Choroid plexus epithelial cell (primary cell): ENCODE measurements at regions not wholly inside any gene's neighbourhood (a gene's known extent, or its start where the extent isn't known, plus 50 kb on each side); places are given as distances from the start of the nearest gene placed in this dataset.

Experiments used
- DNase-seq: peaks from one replicate; pipeline ENCODE4 v3.0.0-alpha.2; 2010; ENCODE audit warnings: low read depth
- H3K4me3 ChIP-seq: 2 replicates; pipeline ENCODE4 v1.5.1; 2011; ENCODE audit warnings: low read depth, mild to moderate bottlenecking, control low read depth, low read length, moderate library complexity
- TF ChIP-seq, protein P1 (sequence below): conservative IDR thresholded peaks from 2 replicates; pipeline ENCODE4 v1.5.1; 2011; ENCODE audit warnings: low read depth, mild to moderate bottlenecking, control low read depth, inconsistent platforms, low read length, moderate library complexity

DNA sequence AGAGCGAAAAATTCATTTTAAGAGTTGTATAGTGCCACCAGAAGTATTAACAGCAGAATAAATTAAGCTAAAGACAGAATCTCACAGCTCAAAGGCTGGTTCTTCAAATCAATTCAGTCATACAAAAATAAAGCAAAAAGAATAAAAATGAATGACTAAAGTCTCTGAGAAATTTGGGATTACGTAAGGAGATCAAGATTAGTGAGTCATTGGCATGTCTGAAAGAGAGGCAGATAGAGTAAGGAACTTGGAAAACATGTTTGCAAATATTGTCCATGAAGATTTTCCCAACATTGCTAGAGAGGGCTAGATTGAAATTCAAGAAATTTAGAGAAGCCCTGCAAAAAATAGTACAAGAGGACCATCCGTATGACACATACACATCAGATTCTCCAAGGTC lies 1413.9 kb upstream of the ADGRB3 start:
- peak; percentile 50 for DNase-seq
- TF ChIP-seq, protein P1, sequence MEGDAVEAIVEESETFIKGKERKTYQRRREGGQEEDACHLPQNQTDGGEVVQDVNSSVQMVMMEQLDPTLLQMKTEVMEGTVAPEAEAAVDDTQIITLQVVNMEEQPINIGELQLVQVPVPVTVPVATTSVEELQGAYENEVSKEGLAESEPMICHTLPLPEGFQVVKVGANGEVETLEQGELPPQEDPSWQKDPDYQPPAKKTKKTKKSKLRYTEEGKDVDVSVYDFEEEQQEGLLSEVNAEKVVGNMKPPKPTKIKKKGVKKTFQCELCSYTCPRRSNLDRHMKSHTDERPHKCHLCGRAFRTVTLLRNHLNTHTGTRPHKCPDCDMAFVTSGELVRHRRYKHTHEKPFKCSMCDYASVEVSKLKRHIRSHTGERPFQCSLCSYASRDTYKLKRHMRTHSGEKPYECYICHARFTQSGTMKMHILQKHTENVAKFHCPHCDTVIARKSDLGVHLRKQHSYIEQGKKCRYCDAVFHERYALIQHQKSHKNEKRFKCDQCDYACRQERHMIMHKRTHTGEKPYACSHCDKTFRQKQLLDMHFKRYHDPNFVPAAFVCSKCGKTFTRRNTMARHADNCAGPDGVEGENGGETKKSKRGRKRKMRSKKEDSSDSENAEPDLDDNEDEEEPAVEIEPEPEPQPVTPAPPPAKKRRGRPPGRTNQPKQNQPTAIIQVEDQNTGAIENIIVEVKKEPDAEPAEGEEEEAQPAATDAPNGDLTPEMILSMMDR, result no peak

DNA sequence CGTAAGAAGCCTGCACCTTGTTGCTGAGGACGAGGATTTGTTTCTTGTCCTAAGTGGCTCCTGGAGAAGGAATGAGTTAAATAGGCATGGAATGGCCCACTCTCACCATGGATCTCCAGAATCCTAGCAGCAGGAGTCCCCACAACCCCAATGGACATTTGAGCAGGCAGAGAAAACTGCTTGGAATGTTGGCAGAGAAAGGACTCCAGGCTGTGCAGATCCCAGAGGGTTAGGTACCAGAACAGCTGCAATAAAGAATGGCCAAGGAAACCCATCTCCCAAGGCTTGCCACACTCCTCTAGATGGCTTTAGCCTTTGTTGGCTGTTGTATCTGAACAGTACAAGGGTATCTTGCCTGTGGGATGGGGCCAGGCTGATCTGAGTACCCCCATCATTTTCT lies 1415.7 kb upstream of the ADGRB3 start:
- TF ChIP-seq, protein P1, result no peak
- DNase-seq, result peak; percentile 46
- H3K4me3 ChIP-seq, result no peak overlapping the region

More for the DNA sequence above, 1413.9 kb upstream of the ADGRB3 start:
- no peak overlapping the region for H3K4me3 ChIP-seq

DNA sequence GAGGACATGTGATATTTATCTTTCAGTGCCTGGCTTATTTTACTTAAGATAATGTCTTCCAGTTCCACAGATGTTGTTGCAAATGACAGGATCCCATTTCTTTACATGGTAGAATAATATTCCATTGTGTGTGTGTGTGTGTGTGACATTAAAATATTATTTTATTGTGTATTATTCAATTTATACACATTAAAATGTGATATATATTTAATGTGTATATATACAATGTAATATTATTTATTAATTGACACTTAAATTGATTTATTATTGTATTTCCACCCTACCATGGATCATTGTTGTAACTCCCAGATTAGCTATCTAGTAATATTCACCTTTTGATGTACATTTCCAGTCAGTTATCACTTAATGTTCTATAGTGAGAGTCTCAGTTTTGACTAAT lies 1422.5 kb upstream of the ADGRB3 start:
- DNase-seq, result no peak
- no peak overlapping the region for H3K4me3 ChIP-seq
- TF ChIP-seq, protein P1, result no peak

DNA sequence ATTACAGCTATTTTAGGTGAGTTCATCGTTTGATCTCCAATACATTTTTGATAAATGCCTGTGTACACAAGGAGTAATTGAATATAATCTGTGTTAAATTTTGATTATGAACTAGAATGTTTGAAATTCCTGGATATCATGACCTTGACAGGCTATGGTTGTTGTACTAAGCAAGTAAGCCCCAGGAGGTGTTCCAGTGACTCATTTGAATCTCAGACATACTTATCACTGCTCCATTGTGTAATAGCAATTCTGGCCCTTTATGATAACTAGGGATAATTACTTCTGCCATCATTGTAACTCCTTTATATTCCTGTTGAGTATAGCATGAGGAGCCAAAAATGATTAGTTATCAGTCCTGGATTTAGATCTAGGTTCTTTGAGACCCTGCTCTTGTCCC lies 1424.6 kb upstream of the ADGRB3 start:
- no peak overlapping the region for H3K4me3 ChIP-seq
- TF ChIP-seq, protein P1, result no peak
- DNase-seq, result peak; percentile 83

DNA sequence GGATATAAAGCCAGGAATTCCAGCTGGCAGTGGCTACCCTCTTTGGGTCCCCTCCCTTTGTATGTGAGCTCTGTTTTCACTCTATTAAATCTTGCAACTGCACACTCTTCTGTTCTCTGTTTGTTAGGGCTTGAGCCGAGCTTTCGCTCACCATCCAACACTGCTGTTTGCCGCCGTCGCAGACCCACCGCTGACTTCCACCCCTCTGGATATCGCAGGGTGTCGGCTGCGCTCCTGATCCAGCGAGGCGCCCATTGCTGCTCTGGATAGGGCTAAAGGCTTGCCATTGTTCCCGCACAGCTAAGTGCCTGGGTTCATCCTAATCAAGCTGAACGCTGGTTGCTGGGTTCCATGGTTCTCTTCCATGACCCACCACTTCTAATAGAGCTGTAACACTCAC lies 1433.5 kb upstream of the ADGRB3 start:
- TF ChIP-seq, protein P1, result no peak
- no peak overlapping the region for H3K4me3 ChIP-seq
- no peak for DNase-seq

DNA sequence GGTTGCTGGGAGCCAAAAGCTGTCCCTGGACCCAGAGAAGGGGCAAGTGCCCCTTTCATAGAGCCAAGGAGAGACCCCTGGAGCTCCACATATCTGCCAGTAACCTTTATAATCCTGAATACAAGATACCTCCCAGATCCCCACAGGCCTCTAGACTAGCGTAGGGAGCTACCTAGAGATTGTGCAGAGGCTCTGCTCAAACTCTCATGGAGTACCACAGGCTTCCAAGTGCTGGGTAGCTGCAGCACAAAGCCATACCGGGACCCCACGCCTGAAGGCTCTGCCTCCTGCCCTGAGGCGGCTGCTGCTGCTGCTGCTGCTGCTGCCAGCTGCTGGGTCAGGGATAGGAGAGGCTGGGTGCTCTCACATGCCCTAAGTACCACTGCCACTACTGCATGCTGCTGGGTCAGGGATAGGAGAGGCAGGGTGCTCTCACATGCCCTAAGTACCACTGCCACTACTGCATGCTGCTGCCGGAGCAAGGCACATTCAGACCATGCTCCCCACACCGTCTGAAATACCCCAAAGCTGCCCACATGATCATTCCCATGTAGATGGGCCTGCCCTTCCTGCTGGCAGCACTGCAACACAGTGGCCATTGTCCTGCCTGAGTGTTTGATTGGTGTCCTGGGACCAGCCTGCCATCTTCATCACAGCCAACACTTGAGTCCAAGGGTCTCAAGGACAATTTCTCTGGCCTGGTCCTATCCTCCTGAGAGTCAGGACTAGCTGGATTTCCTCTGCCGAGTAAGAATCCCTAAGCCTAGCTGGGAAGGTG lies 1434.3 kb upstream of the ADGRB3 start:
- no peak for DNase-seq
- H3K4me3 ChIP-seq, result no peak overlapping the region
- TF ChIP-seq, protein P1, result no peak

DNA sequence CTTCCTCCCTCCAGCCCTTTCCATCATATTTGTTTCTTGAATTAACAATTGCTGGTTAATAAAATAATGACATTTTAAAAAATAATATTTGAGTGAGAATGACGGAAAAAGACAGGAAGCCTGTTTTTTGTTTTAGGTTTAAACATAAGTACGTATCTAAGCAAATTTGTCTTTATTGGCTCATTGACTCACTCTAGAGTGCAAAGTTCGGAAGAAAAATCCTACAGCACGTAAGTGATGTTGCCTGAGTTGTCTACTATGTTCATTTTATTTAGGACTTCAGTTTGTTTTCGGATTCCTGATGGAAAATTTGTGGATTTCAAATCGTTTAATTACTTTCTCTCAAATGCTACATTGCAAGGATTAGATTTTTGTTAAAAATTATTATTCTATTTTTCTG lies 1435.7 kb upstream of the ADGRB3 start:
- no peak overlapping the region for H3K4me3 ChIP-seq
- TF ChIP-seq, protein P1, result no peak

More for the DNA sequence above, 1435.7 kb upstream of the ADGRB3 start:
- DNase-seq, result no peak
